ENCODE measurements at regions not wholly inside any gene's neighbourhood (a gene's known extent, or its start where the extent isn't known, plus 50 kb on each side); places are given as distances from the start of the nearest gene placed in this dataset.

DNA sequence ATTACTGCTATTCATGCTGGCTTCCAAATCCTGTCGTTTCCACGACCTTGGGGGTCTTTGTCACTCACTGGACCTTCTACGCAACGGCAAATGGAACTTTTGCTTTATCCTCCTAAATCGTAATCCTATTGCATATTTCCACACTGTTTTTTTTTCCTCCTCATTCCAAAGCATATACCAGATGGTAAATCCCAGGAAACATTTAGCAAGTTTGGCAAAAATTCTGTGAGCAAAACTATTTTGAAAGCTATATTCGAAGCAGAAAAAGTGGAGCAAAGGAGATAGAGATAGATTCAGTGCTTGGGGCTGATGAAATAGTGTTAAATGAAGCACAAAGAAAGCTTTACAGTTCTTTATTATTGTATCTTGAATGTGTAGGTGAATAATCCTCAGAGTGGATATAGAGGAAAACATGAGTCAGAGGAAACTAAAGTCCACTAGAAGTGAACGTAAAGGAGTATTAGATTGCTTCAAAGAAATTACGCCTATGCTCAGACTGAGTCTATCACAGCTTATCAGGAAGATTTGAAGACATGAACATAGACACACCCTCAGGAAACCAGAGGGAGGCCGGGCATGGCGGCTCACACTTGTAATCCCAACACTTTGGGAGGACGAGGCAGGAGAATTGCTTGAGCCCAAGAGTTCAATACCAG, 50.2 kb upstream of the FAM9A start:
- H3K4me3 ChIP-seq, result no peak overlapping the region
- no peak overlapping the region for H3K27ac ChIP-seq
- H3K4me1 ChIP-seq, result no peaks in the 10 kb centered on the region
- ATAC-seq, result no peak
- TF ChIP-seq, protein P1, sequence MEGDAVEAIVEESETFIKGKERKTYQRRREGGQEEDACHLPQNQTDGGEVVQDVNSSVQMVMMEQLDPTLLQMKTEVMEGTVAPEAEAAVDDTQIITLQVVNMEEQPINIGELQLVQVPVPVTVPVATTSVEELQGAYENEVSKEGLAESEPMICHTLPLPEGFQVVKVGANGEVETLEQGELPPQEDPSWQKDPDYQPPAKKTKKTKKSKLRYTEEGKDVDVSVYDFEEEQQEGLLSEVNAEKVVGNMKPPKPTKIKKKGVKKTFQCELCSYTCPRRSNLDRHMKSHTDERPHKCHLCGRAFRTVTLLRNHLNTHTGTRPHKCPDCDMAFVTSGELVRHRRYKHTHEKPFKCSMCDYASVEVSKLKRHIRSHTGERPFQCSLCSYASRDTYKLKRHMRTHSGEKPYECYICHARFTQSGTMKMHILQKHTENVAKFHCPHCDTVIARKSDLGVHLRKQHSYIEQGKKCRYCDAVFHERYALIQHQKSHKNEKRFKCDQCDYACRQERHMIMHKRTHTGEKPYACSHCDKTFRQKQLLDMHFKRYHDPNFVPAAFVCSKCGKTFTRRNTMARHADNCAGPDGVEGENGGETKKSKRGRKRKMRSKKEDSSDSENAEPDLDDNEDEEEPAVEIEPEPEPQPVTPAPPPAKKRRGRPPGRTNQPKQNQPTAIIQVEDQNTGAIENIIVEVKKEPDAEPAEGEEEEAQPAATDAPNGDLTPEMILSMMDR (IDR thresholded peaks at IDR 0.05), result no peak
- intact Hi-C loops (cut with DNase I), result no loop called here
- no peak for DNase-seq
- no peaks in the 10 kb centered on the region for H3K27me3 ChIP-seq
- no peaks in the 10 kb centered on the region for H3K9me3 ChIP-seq
- no peaks in the 10 kb centered on the region for H3K36me3 ChIP-seq
